Keratinocyte (primary cell): ENCODE measurements at regions not wholly inside any gene's neighbourhood (a gene's known extent, or its start where the extent isn't known, plus 50 kb on each side); places are given as distances from the start of the nearest gene placed in this dataset.

Source experiments
- DNase-seq: peaks from one replicate; pipeline ENCODE4 v3.0.0-alpha.2; 2011; ENCODE audit warnings: low read depth, missing footprints, low spot score
- FAIRE-seq: peaks from 2 replicates; lab custom pipeline; 2011; peaks lifted over from hg19 to GRCh38; lab: Jason Lieb, UNC
- H2AFZ ChIP-seq: 2 replicates; pipeline ENCODE4 v1.6.0; 2012; ENCODE audit warnings: low read length, control low read depth, inconsistent platforms; ENCODE audit not compliant: control insufficient read depth
- H3K27ac ChIP-seq: 2 replicates; pipeline ENCODE4 v1.5.1; 2011; ENCODE audit warnings: low read length; ENCODE audit not compliant: control insufficient read depth, insufficient read depth
- H3K27me3 ChIP-seq: 3 replicates; pipeline ENCODE4 v1.6.0; 2011; ENCODE audit warnings: low read length; ENCODE audit not compliant: control insufficient read depth, insufficient read depth; ENCODE audit errors: extremely low read depth
- H3K36me3 ChIP-seq, 2 experiments: 2 replicates in 1 of 2; 3 replicates in 1 of 2; pipeline ENCODE4 v1.5.1; 2011; ENCODE audit warnings: low read length in 2 of 2, mild to moderate bottlenecking in 1 of 2; ENCODE audit not compliant: control insufficient read depth in 2 of 2, insufficient read depth in 2 of 2; ENCODE audit errors: extremely low read depth in 1 of 2
- H3K4me1 ChIP-seq: 3 replicates; pipeline ENCODE4 v1.5.1; 2011; ENCODE audit warnings: low read length; ENCODE audit not compliant: control insufficient read depth, insufficient read depth; ENCODE audit errors: extremely low read depth
- H3K4me2 ChIP-seq: 3 replicates; pipeline ENCODE4 v1.6.0; 2011; ENCODE audit warnings: low read depth, low read length; ENCODE audit not compliant: control insufficient read depth, insufficient read depth; ENCODE audit errors: extremely low read depth
- H3K4me3 ChIP-seq, 3 experiments: fragments of 200-600 bp in 1 of 3; sonication (generic) in 1 of 3; 2 replicates in 2 of 3; 3 replicates in 1 of 3; pipeline ENCODE4 v1.5.1; 2011 to 2016; ENCODE audit warnings: low read length in 3 of 3, mild to moderate bottlenecking in 3 of 3, control low read depth in 2 of 3, inconsistent platforms in 1 of 3, low read depth in 1 of 3, mixed read lengths in 1 of 3, mixed run types in 1 of 3, moderate library complexity in 1 of 3; ENCODE audit not compliant: control insufficient read depth in 2 of 3, insufficient read depth in 2 of 3; ENCODE audit errors: extremely low read depth in 1 of 3
- H3K79me2 ChIP-seq: 2 replicates; pipeline ENCODE4 v1.6.0; 2012; ENCODE audit warnings: low read length; ENCODE audit not compliant: control insufficient read depth, insufficient read depth
- H3K9ac ChIP-seq: 3 replicates; pipeline ENCODE4 v1.6.0; 2011; ENCODE audit warnings: low read length; ENCODE audit not compliant: control insufficient read depth, insufficient read depth; ENCODE audit errors: extremely low read depth
- H3K9me1 ChIP-seq: 3 replicates; pipeline ENCODE4 v1.6.0; 2011; ENCODE audit warnings: low read length; ENCODE audit not compliant: control insufficient read depth, insufficient read depth; ENCODE audit errors: extremely low read depth
- H3K9me3 ChIP-seq: 2 replicates; pipeline ENCODE4 v1.5.1; 2012; ENCODE audit warnings: low read depth, low read length; ENCODE audit not compliant: control insufficient read depth
- H4K20me1 ChIP-seq: 3 replicates; pipeline ENCODE4 v1.6.0; 2011; ENCODE audit warnings: low read length; ENCODE audit not compliant: control insufficient read depth, insufficient read depth; ENCODE audit errors: extremely low read depth
- CTCF ChIP-seq, 3 experiments: IDR thresholded peaks in 1 of 3; conservative IDR thresholded peaks in 1 of 3; optimal IDR thresholded peaks in 1 of 3; 2 replicates in 2 of 3; 3 replicates in 1 of 3; pipeline versions ENCODE3 to v1.5.1; 2011; ENCODE audit warnings: low read length in 3 of 3, mild to moderate bottlenecking in 3 of 3, moderate library complexity in 2 of 3, control low read depth in 1 of 3, inconsistent platforms in 1 of 3; ENCODE audit not compliant: insufficient read depth in 2 of 3; ENCODE audit errors: extremely low read depth in 1 of 3
- EZH2 ChIP-seq: IDR thresholded peaks from one replicate; pipeline ENCODE4 v1.6.1; 2012; ENCODE audit warnings: inconsistent platforms, mild to moderate bottlenecking, low read length, moderate library complexity
- dilution Hi-C: fragments of 300-500 bp; cut with MboI; formaldehyde crosslinking; loops from one replicate; pipeline ENCODE4 v1.7.0; 2020; ENCODE audit warnings: low sequenced_read_pairs; ENCODE audit not compliant: extremely low pct_ligation_motif_present

GRCh38 chr13:54758795-54759194 lies 1730.2 kb downstream of the OLFM4 start:
- Histone ChIP-seq H3K27ac (no peak overlapping the region), H3K27me3 (no peaks in the 10 kb centered on the region), H3K4me2 (no peak overlapping the region), H3K36me3 (no peaks in the 10 kb centered on the region), H3K4me1 (no peaks in the 10 kb centered on the region), H3K79me2 (no peaks in the 10 kb centered on the region), H3K4me3 (no peak overlapping the region), H3K9me3 (no peaks in the 10 kb centered on the region), H2AFZ (no peak overlapping the region), H3K9ac (no peak overlapping the region), H3K9me1 (no peaks in the 10 kb centered on the region), H4K20me1 (no peaks in the 10 kb centered on the region)
- dilution Hi-C loops = no loop called here
- FAIRE-seq = no peak
- no peak for TF ChIP-seq EZH2
- no peak for TF ChIP-seq CTCF (optimal IDR thresholded peaks at IDR 0.05 in 1 of 3, IDR thresholded peaks at IDR 0.05 in 1 of 3, conservative IDR thresholded peaks at IDR 0.05 in 1 of 3; ENCODE audit: extremely low read depth in 1 of 3, insufficient read depth in 2 of 3, low read length in 3 of 3)
- no peak for DNase-seq

- H3K79me2 ChIP-seq = no peaks in the 10 kb centered on the region
- no peak overlapping the region for H3K9ac ChIP-seq
- no peaks in the 10 kb centered on the region for H4K20me1 ChIP-seq
- H3K27me3 ChIP-seq = no peaks in the 10 kb centered on the region
- H3K4me1 ChIP-seq = no peaks in the 10 kb centered on the region
- H2AFZ ChIP-seq = no peak overlapping the region
- no peaks in the 10 kb centered on the region for H3K9me1 ChIP-seq
- H3K4me3 ChIP-seq = no peak overlapping the region
- H3K36me3 ChIP-seq = no peaks in the 10 kb centered on the region
- dilution Hi-C loops = no loop called here
- H3K27ac ChIP-seq = no peak overlapping the region
- no peak for FAIRE-seq
- no peaks in the 10 kb centered on the region for H3K9me3 ChIP-seq
- no peak overlapping the region for H3K4me2 ChIP-seq
- no peak for DNase-seq
- TF ChIP-seq EZH2 = no peak
- TF ChIP-seq CTCF (optimal IDR thresholded peaks at IDR 0.05 in 1 of 3, IDR thresholded peaks at IDR 0.05 in 1 of 3, conservative IDR thresholded peaks at IDR 0.05 in 1 of 3; ENCODE audit: extremely low read depth in 1 of 3, insufficient read depth in 2 of 3, low read length in 3 of 3) = no peak
These were observed 1739.6 kb downstream of the OLFM4 start for GRCh38 chr13:54768214-54768613.
